T follicular helper cell (primary cell): ENCODE measurements at regions not wholly inside any gene's neighbourhood (a gene's known extent, or its start where the extent isn't known, plus 50 kb on each side); places are given as distances from the start of the nearest gene placed in this dataset.
"Not testable (repeated sequence)": the region's sequence is repeated elsewhere in the genome, so short reads cannot be mapped to it uniquely, and the experiment has no call there.

Experiments
- DNase-seq: peaks from one replicate; pipeline ENCODE4 v3.0.0-alpha.2; 2020; ENCODE audit warnings: low read depth

DNA sequence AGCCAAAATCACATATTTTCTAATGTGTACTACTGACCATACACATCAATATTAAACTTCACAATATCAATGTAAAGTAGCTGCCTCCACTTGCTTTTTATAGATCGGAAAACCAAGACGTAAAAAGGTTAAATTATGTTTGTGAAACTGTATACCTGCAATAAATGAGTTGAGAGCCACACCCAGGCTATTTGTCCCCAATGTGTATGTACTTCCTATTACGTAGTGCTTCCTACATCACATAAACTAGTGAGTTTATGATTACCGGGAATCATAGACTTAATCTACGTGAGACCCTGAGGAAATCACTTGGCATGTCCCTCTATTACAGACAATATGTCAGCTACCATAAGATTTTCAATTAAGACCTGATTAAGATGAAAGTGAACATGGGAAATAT is 903.4 kb downstream of the RAB28 start:
- DNase-seq = no peak

DNA sequence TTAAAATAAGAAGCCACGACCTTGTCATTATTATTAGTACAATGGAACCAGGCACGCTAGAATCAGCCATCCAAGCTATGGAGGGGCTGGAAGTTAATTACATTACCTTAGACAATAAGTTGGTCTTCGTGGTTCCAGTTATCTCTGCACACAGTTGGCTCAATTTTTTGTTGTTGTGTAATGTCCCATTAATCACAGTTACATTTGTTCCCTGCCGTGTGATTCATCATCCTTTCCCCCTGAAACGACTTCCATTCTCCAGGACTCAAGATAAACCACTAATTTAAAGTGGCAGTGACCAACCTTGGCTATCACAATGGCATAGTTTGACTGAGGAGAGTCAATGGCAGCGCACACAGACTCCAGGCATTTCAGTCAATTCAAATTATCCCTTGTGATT is 905.0 kb downstream of the RAB28 start:
- no peak for DNase-seq

DNA sequence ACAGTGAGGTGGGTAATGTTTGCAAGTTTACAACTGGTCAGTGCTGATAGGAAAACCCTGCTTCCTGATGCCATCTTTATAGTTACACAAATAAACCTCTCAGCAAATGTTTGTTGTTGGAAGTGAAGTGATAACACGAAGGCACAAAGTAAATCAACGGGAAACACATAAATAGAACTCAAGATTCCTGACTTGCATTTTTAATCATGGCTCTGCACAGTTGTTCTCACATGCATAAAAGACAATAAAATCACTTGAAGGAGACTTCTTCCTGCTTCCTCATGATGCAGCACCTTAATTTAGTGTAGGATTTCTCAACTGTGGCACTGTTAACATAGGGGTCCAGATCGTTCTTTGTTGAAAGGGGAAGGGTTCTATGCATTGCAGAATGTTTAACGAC is 907.7 kb downstream of the RAB28 start:
- DNase-seq = no peak

DNA sequence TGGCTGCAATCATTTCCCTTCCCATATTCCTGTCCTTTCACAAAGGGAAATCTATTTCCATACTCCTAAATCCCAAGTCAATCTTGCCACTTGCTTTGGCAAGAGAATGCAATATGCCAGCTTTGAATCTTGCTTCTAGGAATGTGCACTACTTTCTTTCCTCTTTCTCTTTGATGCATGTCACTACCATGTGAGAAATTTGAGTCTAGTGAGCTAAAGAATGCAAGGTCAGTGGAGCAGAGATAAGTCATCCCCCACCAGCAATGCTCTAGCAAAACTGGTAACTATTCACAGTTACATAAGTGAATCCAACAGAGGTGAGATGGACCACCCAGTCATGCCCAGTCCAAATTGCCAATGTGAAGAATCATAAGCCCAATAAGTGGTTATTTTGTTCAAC is 910.4 kb downstream of the RAB28 start:
- DNase-seq = no peak

DNA sequence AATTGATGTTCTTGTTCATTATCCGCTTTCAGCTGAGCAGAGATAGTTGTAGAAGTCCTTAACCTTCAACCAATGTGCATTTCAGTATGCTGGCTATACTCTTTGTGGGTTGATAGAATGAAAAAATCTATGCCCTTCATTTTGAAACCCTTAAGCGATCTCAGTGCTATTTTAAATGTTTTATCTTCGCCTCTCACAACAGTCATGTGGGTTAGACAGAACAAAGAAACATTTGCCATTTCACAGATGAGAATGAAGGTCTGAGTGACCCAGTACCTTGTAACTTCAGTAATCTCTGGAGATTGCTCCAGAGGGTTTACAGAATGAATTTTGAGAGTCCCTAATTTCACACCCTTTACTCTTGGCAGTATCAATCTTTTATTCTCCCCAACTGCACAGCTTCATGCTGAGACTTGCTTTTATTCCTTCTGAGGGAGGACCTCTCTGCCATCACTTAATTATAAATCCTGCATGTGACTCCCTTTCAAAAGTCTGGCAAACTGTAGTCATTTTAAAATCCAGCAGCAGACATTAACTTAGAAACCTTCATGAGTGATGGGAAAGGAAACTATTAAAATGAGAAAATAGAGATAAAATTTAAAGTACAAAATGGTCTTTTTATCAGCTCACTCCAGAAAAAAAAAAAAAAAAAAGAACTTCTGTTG is 921.5 kb downstream of the RAB28 start:
- no peak for DNase-seq

DNA sequence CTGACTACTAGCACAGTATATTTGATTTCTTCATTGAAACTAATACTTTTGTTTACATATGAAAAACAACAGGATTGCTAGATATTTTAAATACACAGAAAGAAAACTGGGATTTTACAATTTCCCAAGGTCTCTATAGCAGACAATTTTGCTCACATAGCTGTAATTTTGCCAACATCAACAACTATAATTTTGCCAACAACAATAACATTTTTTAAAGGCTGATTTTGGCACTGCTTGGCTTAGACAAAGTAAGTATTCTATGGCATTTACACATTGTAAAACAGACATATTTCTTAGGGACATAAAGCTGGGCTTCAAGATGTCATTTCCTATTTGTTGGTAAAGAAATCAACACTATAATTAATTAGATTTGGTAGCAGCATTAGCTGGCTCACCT is 922.1 kb downstream of the RAB28 start:
- no peak for DNase-seq

DNA sequence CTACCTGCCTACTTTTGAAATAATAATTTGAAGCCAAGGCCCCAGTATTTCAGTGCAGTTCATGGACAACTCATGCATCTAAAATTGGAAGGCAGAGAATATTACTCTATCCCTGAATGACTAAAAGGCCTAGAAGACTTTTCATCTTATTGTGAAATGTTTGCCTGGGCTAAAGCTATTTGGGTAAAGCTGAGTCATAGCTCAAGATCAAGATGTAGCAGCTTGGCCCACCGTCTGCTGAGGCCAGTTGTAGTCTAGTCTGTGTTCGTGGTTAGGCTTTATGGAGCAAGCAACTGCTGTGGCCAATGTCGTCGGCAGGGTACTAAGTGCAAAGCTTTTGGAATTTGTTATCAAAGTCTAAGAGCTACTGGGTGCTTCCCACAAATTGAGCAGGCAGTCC is 929.1 kb downstream of the RAB28 start:
- DNase-seq = no peak

DNA sequence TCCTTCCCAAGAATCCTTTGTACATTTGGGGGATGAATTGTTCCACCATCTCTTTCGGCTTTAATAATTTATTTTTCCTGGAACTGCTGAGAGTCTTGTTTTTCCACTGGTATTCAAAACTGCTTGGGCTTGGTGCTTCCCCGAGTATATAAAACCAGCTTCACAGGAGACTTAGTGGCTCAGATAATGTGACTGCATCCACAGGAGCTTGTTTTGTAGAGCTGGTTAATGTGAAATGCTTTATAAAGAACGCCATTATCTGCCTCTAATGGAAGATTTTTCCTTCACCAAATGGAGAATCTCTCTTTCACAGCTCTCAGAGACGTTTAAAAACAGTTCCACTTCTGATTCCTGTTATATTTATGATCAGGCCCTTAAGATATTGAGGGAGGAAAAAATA is 935.5 kb downstream of the RAB28 start:
- DNase-seq = no peak

DNA sequence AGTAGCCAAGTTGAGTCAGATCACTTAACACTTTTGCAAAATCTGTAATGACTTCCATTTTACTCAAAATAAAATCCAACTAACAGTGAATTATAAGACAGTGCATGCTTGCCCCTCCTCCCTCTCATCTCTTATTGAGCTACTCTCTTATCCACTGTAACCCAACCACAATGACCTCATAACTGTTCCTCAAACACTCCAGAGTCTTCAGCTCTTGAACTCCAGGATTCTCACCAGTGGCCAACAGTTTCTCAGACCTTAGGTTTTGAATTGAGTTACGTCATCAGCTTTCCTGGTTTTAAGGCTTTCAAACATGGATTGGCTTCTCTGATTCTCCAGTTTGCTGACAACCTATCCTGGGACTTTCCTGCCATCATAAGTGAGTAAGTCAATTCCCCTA is 938.3 kb downstream of the RAB28 start:
- no peak for DNase-seq

DNA sequence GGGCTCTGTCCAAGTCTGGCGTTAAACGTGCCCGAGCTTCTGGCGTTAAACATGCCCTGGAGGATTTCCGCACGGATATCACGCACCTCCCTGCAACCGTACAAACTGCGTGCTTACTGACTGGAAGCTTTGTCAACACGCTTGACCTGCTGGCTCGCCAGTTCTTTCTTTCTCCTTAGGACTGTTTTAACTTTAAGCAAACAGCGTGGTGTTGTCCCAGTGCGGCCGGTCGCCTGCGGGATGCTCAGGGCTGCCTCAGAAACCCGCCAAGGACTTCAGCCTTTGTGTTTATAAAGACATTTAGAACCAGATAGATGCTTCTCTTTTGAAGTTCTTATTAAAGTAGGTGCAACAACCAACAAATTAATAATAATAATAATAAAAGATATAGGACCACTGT is 946.0 kb downstream of the RAB28 start:
- no peak for DNase-seq

DNA sequence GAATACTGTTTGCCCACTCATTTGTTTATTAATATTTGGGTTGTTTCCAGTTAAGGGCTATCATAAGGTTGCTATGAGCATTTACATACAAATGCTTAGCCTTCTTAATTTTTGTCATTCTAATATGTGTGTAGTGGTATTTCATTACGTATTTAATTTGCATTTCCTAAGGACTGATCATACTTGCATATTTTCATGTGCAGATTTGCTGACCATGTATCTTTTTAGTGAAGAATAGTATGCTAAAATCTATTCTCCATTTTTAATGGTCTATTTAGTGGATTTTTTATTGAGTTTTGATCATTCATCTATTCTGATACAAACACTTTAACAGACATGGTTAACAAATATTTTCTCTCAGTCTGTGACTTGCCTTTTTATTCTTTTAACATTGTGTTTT is 949.5 kb downstream of the RAB28 start:
- DNase-seq = no peak

DNA sequence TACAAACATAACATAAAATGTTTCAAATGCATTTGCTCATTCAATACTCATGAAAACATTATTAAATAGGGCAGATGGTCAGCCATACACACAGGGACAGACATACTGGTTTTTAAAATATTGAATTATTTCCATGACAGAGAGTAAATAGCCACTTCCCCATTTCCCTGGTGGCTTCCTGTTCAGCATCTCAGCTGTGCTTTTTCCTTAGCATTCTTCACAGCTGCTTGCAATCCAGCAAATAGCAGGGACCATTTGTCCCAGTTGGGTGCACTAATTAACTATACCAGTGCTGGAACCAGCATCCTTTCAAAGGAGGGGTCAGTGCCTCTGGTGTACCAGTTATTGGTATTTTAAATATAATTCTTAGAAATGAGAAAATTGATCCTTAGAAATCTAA is 964.7 kb downstream of the RAB28 start:
- no peak for DNase-seq

DNA sequence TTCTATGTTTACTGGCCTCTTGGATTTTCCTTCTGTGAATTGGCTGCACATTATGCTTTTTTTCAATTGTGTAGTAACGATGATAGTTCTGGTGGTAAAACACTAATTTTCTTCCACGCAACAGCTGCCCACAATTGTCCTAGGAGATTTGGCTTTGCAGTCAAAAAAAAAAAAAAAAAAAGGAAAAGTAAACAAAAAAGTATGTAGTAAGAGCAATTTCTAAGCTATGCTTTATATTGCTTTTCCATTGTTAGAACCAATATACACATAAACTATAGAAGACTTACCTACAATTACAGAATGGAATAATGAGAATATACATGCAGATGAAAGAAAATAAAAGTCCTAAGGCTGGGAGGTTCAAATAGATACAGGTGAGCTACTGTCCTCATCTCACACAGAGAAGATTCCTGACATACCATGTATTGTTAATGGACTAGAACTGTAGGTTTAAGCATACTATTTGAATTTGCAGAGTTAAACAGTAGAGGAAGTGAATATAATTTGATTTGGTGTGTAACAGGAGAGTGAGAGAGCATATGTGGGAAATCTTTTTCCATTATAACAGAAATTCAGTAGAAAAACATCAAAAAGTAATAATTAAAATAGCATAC is 976.2 kb downstream of the RAB28 start:
- no peak for DNase-seq

DNA sequence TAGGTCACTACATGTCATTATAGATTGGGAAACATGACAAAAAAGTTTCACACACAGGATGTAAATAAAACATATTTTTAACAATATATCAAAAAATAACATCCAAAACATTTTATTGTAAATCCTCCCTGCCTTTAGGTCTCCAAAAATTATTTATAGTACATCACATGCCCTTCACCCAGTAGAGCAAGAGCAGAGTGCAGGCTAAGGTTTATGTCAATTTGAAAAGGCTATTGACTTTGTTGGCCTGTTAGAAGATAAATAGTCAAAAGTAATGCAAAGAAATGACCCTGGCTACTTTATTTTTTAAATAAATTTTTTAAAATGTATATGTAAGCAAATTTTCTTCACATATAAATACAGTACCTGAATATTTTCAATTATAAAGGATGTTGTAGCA is 983.7 kb downstream of the RAB28 start:
- DNase-seq = no peak

DNA sequence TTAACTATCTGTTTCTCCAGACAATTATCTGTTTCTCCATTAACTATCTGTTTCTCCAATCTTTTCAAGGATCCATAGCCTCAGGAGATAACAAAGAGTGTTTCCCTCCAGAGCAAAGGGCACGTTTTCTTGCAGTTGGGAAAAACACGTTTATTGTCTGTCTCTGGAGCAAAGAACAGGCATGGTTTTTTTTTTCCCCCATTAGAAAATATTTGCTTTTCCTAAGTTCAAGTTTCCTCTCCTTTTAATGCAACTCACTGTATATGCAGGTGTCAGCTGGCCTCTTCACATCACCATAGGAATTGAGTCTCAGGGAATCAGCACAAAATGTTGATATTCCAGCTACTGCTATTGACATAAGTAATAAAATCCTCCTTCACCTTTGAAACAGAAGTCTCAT is 984.4 kb downstream of the RAB28 start:
- DNase-seq = no peak

DNA sequence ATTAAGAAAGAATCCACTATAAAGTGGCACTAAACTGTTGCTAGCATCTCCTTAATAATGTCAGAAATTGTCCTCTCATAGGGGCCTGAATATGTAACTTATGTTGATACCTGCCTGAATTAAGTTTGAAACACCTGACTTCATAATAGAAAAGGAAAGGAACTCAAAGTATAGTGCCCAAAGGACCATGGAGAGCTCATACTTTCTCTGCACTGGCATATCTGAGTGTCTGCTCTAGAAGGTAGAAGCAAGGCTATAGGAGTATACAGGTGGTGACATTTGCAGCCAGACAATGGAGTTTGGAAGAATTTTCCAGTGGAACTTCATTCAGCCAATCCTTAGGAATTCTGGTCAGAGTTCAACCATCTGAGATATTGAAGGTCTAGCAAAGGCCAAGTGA is 988.9 kb downstream of the RAB28 start:
- no peak for DNase-seq

DNA sequence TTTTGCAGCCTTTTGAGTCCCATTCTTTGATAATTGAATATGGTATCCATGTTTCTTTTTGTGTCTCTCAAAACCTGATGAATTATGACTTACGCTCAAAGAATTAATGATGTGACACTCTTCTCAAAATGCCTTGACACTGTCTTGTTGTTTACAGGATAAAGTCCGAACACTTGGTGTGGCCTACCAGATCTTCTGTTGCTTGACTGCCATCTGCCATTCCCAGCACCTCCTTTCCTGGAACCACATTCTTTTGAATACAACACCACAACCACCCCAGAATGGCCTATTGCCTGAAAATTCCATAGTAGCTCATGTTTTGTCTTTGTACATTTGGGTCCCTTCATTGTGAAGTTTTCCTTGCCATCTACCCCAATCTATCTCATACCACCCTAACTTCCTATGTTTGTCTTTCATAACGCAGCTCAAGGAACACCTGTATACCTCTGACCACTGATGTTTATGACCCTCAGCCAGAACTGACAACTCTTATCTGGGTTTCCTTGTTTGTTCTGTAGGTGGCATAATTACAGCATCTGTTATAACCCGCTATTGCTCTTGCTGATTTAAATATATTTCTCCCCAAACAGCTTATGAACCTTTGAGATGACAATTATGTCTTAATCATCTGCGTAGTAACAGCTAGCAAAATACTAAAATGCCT is 991.3 kb downstream of the RAB28 start:
- DNase-seq = no peak

DNA sequence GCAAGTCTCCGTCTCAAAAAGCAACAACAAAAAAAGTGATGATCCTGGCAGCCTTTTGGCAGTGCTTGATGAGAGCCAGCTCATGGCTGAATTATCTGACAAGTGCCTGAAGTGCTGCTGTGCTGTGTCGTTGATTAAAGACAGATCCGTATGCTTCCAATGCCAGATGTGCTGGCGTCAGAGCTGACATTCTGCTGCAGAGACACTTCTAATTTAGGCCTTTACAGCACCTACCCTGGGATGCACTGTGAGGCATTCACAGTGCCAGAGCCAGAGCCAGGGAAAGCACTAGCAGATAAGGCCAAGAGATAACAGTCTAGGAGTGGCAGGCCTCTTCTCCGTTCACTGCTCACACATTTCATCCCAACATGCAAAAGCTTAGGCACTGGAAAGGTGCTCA is 995.5 kb downstream of the RAB28 start:
- no peak for DNase-seq

DNA sequence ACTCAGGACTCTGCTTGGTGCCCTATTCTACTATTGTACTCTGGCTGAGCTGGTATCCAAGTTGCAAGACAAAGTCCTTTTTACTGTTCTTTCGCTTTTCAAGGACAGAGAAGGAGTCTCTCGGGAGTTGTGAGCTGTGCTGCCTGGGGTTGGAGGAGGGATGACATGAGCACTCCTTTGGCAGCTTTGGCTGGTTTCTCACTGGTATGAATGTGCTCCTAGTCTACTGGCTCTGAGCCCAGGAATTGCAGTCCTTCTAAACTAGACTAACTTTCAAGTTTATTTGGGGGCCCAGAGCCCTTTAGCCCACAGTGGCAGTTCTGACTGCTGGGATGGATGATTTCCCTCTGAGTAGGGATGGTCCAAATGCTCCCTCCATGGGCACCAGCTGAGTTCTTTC is 997.1 kb downstream of the RAB28 start:
- DNase-seq = no peak

DNA sequence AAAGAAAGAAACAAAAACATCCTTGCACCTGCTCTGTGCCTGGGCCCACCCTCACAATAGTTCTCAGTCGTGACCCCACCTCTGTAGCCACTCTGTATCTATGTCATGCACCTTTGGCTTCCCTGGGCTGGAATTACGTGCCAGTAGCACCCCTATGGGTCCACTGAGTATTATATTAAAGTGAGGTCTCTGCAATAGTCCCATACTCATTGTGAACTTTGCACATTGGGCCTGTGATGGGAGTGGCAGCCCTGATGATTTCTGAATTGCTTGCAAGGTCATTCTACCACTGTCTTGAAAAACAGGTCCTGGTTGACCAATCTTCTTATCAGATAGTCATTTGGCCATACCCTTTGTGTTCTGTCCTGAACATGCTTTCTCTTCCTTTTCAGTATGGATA is 1012.1 kb downstream of the RAB28 start:
- no peak for DNase-seq

DNA sequence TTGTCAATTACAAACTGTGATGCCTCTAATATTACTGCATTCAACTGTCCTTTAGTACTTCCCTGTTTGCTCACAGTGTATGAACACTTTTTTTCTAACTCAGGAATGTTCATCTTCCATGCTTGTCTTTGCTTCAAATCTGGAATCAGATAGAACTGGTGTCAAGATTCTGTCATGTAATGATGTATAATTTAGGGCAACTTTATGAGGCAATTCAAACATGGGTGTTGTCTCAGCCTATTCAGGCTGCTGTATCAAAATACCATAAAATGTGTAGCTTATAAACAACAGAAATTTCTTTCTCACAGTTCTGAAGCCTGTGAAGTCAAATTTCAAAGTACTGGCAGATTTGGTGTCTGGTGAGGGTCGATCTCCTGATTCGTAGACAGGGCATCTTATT is 1012.9 kb downstream of the RAB28 start:
- DNase-seq = no peak

DNA sequence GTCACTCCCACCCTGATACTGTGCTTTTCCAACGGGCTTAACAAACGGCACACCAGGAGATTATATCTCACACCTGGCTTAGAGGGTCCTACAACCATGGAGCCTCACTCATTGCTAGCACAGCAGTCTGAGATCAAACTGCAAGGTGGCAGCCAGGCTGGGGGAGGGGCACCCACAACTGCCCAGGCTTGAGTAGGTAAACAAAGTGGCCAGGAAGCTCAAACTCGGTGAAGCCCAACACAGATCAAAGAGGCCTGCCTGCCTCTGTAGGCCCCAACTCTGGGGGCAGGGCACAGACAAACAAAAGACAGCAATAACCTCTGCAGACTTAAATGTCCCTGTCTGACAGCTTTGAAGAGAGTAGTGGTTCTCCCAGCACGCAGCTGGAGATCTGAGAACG is 1022.6 kb downstream of the RAB28 start:
- not testable (repeated sequence) for DNase-seq

DNA sequence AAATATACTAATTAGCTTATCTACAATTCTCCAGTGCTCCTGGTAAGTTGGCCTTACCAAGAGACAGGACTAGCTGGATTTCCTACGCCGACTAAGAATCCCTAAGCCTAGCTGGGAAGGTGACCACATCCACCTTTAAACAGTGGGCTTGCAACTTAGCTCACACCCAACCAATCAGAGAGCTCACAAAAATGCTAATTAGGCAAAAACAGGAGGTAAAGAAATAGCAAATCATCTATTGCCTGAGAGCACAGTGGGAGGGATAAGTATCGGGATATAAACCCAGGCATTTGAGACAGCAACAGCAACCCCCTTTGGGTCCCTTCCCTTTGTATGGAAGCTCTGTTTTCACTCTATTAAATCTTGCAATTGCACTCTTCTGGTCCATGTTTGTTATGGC is 1025.0 kb downstream of the RAB28 start:
- DNase-seq = no peak

DNA sequence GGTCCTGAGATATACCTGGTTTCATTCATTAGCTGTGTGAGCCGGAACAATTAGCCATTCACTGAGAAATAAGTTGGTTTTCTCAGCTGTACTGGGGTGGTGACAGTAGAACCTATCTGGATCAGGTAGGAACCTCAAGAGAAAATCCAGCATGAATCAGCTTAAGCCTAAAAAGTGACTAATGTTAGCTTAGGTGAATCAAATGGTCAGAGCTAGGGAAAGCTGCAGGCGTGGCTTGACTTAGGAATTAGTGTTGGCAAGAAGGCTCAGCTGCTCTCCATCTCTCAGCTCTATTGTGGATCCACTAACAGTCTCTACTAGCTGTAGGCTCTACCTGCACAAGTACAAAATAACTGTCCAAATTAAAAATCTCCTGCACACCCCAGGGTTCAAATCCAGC is 1025.5 kb downstream of the RAB28 start:
- DNase-seq = no peak
